Prostate gland (tissue), 2 donors: ENCODE measurements at regions not wholly inside any gene's neighbourhood (a gene's known extent, or its start where the extent isn't known, plus 50 kb on each side); places are given as distances from the start of the nearest gene placed in this dataset.

Experiments used
- CTCF ChIP-seq, 4 experiments: fragments of 200-600 bp in 2 of 4; fragments of 450-650 bp in 2 of 4; sonication (generic) in 2 of 4; IDR thresholded peaks; 1 replicate in 3 of 4; 2 replicates in 1 of 4; pipeline ENCODE4 v1.5.1; 2016 to 2019; ENCODE audit warnings: antibody characterized with exemption in 4 of 4, mild to moderate bottlenecking in 2 of 4, moderate library complexity in 2 of 4
- POLR2A ChIP-seq: fragments of 450-650 bp; IDR thresholded peaks from one replicate; pipeline ENCODE4 v1.6.1; 2016; ENCODE audit warnings: antibody characterized with exemption, mild to moderate bottlenecking
- POLR2AphosphoS5 ChIP-seq: sonication (generic); formaldehyde crosslinking; IDR thresholded peaks from one replicate; pipeline ENCODE4 v1.6.1; 2017; ENCODE audit warnings: antibody characterized with exemption

GRCh38 chr2:198880421-198880820, 577.3 kb downstream of the SATB2 start:
- TF ChIP-seq POLR2AphosphoS5 (no peak), CTCF (IDR thresholded peaks at IDR 0.05) (no peak), POLR2A (no peak)
